AG09319 (cell line): ENCODE measurements at regions not wholly inside any gene's neighbourhood (a gene's known extent, or its start where the extent isn't known, plus 50 kb on each side); places are given as distances from the start of the nearest gene placed in this dataset.

Source experiments
- DNase-seq: peaks from one replicate; pipeline ENCODE4 v3.0.0-alpha.2; 2010; ENCODE audit warnings: low read depth; ENCODE audit errors: extremely low read depth
- CTCF ChIP-seq: IDR thresholded peaks from 2 replicates; pipeline ENCODE4 v1.5.1; 2011; ENCODE audit warnings: low read depth, mild to moderate bottlenecking, inconsistent platforms, low read length, moderate library complexity

GRCh38 chr6:156715839-156716238, 61.3 kb upstream of the ARID1B start:
- no peak for TF ChIP-seq CTCF
- no peak for DNase-seq

GRCh38 chr6:156713548-156713947, 63.6 kb upstream of the ARID1B start:
- TF ChIP-seq CTCF = no peak
- DNase-seq = no peak

- DNase-seq = no peak
- TF ChIP-seq CTCF = no peak
Measured at GRCh38 chr6:156710479-156710878, 66.7 kb upstream of the ARID1B start.

GRCh38 chr6:156707818-156708217, 69.4 kb upstream of the ARID1B start:
- no peak for DNase-seq
- no peak for TF ChIP-seq CTCF

- no peak for TF ChIP-seq CTCF
- DNase-seq = no peak
Measured at GRCh38 chr6:156703719-156704118, 73.5 kb upstream of the ARID1B start.

- DNase-seq = no peak
- TF ChIP-seq CTCF = no peak
Measured at GRCh38 chr6:156701966-156702365, 75.2 kb upstream of the ARID1B start.

GRCh38 chr6:156700440-156701057, 76.6 kb upstream of the ARID1B start:
- no peak for TF ChIP-seq CTCF
- no peak for DNase-seq
